SK-N-SH (cell line): ENCODE measurements at regions not wholly inside any gene's neighbourhood (a gene's known extent, or its start where the extent isn't known, plus 50 kb on each side); places are given as distances from the start of the nearest gene placed in this dataset.

ENCODE experiments used
- EP300 ChIP-seq, 2 experiments: IDR thresholded peaks; 2 replicates each; pipeline versions ENCODE4 v1.4.0 to v1.6.1; 2012; ENCODE audit warnings: borderline replicate concordance in 1 of 2, low read depth in 1 of 2, low read length in 1 of 2
- POLR2AphosphoS5 ChIP-seq: IDR thresholded peaks from 2 replicates; pipeline ENCODE4 v1.6.1; 2012; ENCODE audit warnings: low read depth, low read length
- TF ChIP-seq, protein P1 (sequence below): fragments of 200-600 bp; sonication (generic); IDR thresholded peaks from 2 replicates; pipeline ENCODE4 v1.6.1; 2017; ENCODE audit warnings: antibody characterized with exemption, mild to moderate bottlenecking, moderate library complexity
- TF ChIP-seq, protein P2 (sequence below): IDR thresholded peaks from 2 replicates; pipeline ENCODE4 v1.4.0; 2012; ENCODE audit warnings: low read depth, borderline replicate concordance
- TF ChIP-seq, protein P3 (sequence below): IDR thresholded peaks from 2 replicates; pipeline ENCODE4 v1.6.1; 2012; ENCODE audit warnings: mild to moderate bottlenecking, low read depth, low read length, moderate library complexity

DNA sequence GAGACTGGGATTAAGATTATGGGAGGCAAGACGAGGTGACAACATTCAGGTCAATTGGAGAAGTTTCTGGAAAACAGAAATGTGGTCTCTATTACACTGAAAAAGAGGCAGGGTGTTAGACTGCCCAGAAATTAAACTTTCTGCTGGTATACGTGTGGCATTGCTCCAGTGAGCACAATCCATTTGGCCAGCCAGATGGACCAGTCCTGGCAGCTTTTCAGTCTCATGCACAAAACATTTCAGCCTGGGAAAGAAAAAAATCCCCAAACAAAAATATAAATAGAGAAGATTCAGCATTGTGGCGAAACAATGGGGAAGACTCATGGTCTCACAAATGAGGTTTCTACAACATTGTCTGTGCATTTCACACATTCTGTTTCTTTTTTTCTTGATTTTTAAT is 113.9 kb downstream of the HNMT start:
- TF ChIP-seq, protein P1, sequence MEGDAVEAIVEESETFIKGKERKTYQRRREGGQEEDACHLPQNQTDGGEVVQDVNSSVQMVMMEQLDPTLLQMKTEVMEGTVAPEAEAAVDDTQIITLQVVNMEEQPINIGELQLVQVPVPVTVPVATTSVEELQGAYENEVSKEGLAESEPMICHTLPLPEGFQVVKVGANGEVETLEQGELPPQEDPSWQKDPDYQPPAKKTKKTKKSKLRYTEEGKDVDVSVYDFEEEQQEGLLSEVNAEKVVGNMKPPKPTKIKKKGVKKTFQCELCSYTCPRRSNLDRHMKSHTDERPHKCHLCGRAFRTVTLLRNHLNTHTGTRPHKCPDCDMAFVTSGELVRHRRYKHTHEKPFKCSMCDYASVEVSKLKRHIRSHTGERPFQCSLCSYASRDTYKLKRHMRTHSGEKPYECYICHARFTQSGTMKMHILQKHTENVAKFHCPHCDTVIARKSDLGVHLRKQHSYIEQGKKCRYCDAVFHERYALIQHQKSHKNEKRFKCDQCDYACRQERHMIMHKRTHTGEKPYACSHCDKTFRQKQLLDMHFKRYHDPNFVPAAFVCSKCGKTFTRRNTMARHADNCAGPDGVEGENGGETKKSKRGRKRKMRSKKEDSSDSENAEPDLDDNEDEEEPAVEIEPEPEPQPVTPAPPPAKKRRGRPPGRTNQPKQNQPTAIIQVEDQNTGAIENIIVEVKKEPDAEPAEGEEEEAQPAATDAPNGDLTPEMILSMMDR = no peak
- TF ChIP-seq EP300 (IDR thresholded peaks at IDR 0.05; ENCODE audit: borderline replicate concordance in 1 of 2, low read depth in 1 of 2, low read length in 1 of 2) (peak in 1 of 2 experiments; percentile 28; a peak in 1 of 4 replicates), POLR2AphosphoS5 (no peak)
- TF ChIP-seq, protein P2, sequence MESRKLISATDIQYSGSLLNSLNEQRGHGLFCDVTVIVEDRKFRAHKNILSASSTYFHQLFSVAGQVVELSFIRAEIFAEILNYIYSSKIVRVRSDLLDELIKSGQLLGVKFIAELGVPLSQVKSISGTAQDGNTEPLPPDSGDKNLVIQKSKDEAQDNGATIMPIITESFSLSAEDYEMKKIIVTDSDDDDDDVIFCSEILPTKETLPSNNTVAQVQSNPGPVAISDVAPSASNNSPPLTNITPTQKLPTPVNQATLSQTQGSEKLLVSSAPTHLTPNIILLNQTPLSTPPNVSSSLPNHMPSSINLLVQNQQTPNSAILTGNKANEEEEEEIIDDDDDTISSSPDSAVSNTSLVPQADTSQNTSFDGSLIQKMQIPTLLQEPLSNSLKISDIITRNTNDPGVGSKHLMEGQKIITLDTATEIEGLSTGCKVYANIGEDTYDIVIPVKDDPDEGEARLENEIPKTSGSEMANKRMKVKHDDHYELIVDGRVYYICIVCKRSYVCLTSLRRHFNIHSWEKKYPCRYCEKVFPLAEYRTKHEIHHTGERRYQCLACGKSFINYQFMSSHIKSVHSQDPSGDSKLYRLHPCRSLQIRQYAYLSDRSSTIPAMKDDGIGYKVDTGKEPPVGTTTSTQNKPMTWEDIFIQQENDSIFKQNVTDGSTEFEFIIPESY = no peak
- TF ChIP-seq, protein P3, sequence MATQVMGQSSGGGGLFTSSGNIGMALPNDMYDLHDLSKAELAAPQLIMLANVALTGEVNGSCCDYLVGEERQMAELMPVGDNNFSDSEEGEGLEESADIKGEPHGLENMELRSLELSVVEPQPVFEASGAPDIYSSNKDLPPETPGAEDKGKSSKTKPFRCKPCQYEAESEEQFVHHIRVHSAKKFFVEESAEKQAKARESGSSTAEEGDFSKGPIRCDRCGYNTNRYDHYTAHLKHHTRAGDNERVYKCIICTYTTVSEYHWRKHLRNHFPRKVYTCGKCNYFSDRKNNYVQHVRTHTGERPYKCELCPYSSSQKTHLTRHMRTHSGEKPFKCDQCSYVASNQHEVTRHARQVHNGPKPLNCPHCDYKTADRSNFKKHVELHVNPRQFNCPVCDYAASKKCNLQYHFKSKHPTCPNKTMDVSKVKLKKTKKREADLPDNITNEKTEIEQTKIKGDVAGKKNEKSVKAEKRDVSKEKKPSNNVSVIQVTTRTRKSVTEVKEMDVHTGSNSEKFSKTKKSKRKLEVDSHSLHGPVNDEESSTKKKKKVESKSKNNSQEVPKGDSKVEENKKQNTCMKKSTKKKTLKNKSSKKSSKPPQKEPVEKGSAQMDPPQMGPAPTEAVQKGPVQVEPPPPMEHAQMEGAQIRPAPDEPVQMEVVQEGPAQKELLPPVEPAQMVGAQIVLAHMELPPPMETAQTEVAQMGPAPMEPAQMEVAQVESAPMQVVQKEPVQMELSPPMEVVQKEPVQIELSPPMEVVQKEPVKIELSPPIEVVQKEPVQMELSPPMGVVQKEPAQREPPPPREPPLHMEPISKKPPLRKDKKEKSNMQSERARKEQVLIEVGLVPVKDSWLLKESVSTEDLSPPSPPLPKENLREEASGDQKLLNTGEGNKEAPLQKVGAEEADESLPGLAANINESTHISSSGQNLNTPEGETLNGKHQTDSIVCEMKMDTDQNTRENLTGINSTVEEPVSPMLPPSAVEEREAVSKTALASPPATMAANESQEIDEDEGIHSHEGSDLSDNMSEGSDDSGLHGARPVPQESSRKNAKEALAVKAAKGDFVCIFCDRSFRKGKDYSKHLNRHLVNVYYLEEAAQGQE = no peak
